ENCODE measurements at regions not wholly inside any gene's neighbourhood (a gene's known extent, or its start where the extent isn't known, plus 50 kb on each side); places are given as distances from the start of the nearest gene placed in this dataset.
A peak's percentile ranks its signal among the peaks of the same experiment; 100 is the strongest.

GRCh38 chr6:150740453-150740852 lies 125.0 kb upstream of the MTHFD1L start:
- H3K4me3 ChIP-seq (ENCODE audit: insufficient read depth, low read depth, low read length), result no peak overlapping the region
- H3K79me2 ChIP-seq (ENCODE audit: insufficient read depth, low read length), result peaks cover 28% of the 10 kb centered on the region
- DNase-seq (ENCODE audit: low read depth), result no peak
- Mint-ChIP-seq H3K4me1 (ENCODE audit: low read depth, unreplicated experiment) (peaks cover 6% of the 10 kb centered on the region), H3K36me3 (ENCODE audit: low read depth, unreplicated experiment) (no peaks in the 10 kb centered on the region), H3K9me3 (ENCODE audit: unreplicated experiment) (no peaks in the 10 kb centered on the region), H3K4me3 (ENCODE audit: unreplicated experiment) (no peak overlapping the region), H3K27ac (ENCODE audit: unreplicated experiment) (no peak overlapping the region), H3K27me3 (ENCODE audit: low read depth, unreplicated experiment) (no peaks in the 10 kb centered on the region)
- no peaks in the 10 kb centered on the region for H3K9me3 ChIP-seq (ENCODE audit: insufficient read depth, low read depth, low read length)
- TF ChIP-seq EZH2 (IDR thresholded peaks at IDR 0.05; ENCODE audit: insufficient read depth, low read length) (no peak), CTCF (IDR thresholded peaks at IDR 0.05; ENCODE audit: insufficient read depth, low read depth, low read length) (no peak)
- H3K27me3 ChIP-seq (ENCODE audit: insufficient read depth, low read length), result no peaks in the 10 kb centered on the region
- no peaks in the 10 kb centered on the region for H3K36me3 ChIP-seq (ENCODE audit: insufficient read depth, low read length)
- H3K4me2 ChIP-seq (ENCODE audit: low read length), result peak overlapping the region; percentile 15
- FAIRE-seq, result no peak
- peaks cover 4% of the 10 kb centered on the region for H3K4me1 ChIP-seq (ENCODE audit: insufficient read depth, low read length)
- peaks cover 8% of the 10 kb centered on the region for H4K20me1 ChIP-seq (ENCODE audit: insufficient read depth, low read length)
- no peak overlapping the region for H3K27ac ChIP-seq (ENCODE audit: low read depth, low read length)
- no peak overlapping the region for H2AFZ ChIP-seq (ENCODE audit: low read depth, low read length)
- H3K9ac ChIP-seq (ENCODE audit: low read length), result no peak overlapping the region

GRCh38 chr6:150741633-150742200 lies 123.8 kb upstream of the MTHFD1L start:
- Mint-ChIP-seq H3K27ac (ENCODE audit: unreplicated experiment) (no peak overlapping the region), H3K4me1 (ENCODE audit: low read depth, unreplicated experiment) (peaks cover 6% of the 10 kb centered on the region)
- FAIRE-seq, result no peak

More at GRCh38 chr6:150741633-150742200, 123.8 kb upstream of the MTHFD1L start:
- no peaks in the 10 kb centered on the region for H3K27me3 ChIP-seq (ENCODE audit: insufficient read depth, low read length)
- no peak overlapping the region for H3K4me2 ChIP-seq (ENCODE audit: low read length)
- peaks cover 27% of the 10 kb centered on the region for H3K79me2 ChIP-seq (ENCODE audit: insufficient read depth, low read length)
- no peak for DNase-seq (ENCODE audit: low read depth)
- no peak overlapping the region for H3K4me3 Mint-ChIP-seq (ENCODE audit: unreplicated experiment)
- TF ChIP-seq CTCF (IDR thresholded peaks at IDR 0.05; ENCODE audit: insufficient read depth, low read depth, low read length) (peak; percentile 32), EZH2 (IDR thresholded peaks at IDR 0.05; ENCODE audit: insufficient read depth, low read length) (no peak)
- no peaks in the 10 kb centered on the region for H3K27me3 Mint-ChIP-seq (ENCODE audit: low read depth, unreplicated experiment)
- no peak overlapping the region for H2AFZ ChIP-seq (ENCODE audit: low read depth, low read length)
- no peak overlapping the region for H3K27ac ChIP-seq (ENCODE audit: low read depth, low read length)
- no peaks in the 10 kb centered on the region for H3K9me3 Mint-ChIP-seq (ENCODE audit: unreplicated experiment)
- no peaks in the 10 kb centered on the region for H3K9me3 ChIP-seq (ENCODE audit: insufficient read depth, low read depth, low read length)
- H3K4me1 ChIP-seq (ENCODE audit: insufficient read depth, low read length), result peaks cover 4% of the 10 kb centered on the region
- H4K20me1 ChIP-seq (ENCODE audit: insufficient read depth, low read length), result peaks cover 8% of the 10 kb centered on the region
- no peaks in the 10 kb centered on the region for H3K36me3 Mint-ChIP-seq (ENCODE audit: low read depth, unreplicated experiment)
- H3K9ac ChIP-seq (ENCODE audit: low read length), result no peak overlapping the region
- no peak overlapping the region for H3K4me3 ChIP-seq (ENCODE audit: insufficient read depth, low read depth, low read length)
- no peaks in the 10 kb centered on the region for H3K36me3 ChIP-seq (ENCODE audit: insufficient read depth, low read length)
